ENCODE measurements at regions not wholly inside any gene's neighbourhood (a gene's known extent, or its start where the extent isn't known, plus 50 kb on each side); places are given as distances from the start of the nearest gene placed in this dataset.

DNA sequence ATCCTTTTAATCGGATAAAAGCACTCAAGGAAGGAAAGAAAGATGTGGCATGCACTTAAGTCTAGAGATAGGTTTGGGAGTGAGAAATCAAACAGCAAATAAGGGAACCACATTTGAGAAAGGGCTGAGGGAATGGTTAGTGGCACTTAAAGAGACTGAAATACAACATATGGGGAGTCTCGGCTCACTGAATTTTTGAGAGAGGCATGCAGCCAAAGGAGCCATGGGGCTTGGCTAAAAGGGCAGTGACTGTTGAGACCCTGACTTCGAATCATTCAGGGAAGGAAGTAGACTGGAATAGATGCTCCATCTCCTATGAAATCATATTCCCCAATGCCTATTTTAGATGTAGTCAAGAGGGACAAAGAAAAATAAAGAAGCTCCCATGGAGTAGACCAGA, 58.3 kb upstream of the HAO2 start:
- no peak for DNase-seq

DNA sequence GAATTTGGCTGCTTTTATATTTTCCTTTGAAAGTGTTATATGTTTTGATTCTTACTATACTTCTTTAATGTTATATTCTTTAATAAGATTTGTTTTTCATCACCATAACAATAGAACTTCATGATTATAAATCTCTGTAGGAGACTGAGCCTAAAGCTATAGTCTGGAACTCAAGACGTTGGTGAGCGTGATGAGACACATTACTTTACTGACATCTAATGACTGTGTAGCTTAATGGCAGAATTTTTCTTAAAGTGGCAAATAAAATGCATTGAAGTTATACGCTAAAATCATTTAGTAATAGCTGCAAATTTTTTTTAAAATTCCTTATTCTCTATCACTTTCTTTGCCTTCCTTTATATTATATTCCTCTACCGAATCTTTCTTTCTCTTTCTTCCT, 56.1 kb upstream of the HAO2 start:
- DNase-seq, result no peak

GRCh38 chr1:119314001-119314796, 54.4 kb upstream of the HAO2 start:
- no peak for DNase-seq

DNA sequence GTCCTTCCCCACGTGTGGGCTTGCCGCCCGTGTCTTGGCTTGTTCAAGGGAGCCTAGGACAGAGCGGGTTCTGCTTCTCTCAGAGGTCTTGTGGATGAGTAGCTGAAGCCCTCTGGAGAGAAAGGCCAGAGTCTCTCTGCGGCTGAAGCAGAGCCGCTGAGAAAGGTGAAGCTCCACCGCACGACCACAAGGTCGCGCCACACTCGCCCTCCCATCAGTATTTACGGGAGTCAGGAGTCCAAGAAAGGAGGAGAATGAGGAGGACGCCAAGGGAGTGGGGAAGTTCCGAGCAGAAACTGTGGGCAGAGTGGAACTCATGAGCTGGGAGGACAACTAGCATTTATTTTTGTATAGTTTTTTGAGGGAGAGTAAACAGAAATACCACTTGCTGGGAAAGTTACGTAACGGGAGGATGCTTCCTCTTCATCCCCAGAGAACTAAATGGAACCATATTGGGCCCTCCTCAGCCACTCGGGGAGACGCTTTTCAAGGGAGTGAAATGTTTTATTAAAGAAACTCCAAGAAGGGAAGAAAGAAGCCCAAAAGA, 51.6 kb upstream of the HAO2 start:
- DNase-seq, result no peak

DNA sequence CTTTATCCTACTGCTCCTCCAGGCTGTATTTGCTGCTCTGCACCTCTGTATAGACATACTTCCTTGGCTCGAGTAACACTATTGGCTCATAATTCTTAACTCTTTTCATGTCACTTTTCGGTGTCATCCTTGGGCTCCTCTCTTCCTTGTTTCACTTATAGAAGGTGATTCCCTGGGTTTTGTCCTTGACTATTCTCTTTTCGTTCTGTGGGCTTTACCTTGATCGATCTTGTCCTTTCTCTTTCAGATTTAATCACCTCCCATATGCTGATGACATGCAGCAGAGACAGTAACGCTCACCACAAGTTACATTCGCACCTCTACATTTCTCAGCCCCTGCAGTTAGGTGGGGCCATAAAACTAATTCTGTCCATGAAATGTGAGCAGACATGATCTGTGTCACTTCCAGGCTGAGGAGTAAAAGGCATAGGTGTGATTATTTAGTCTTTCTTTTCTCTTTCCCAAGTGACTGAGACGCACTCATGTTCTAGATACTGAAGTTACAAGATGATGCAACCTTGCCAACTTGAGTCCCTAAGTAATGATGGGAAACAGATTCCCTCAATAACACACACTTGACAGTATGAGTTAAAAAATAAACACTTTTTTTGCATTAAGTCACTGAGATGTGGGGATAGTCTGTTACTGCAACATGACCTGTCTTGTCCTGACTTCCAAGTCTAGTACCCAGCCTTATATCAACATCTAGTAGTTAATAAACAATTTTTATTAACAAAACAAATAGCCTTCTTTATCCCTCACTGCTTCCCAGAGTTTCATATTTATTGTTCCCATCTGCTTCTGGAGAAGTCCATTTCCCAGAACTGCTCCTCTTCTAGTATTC, 49.9 kb upstream of the HAO2 start:
- DNase-seq, result no peak

Measured in T-helper 9 cell (primary cell).